ENCODE measurements at regions not wholly inside any gene's neighbourhood (a gene's known extent, or its start where the extent isn't known, plus 50 kb on each side); places are given as distances from the start of the nearest gene placed in this dataset.

DNA sequence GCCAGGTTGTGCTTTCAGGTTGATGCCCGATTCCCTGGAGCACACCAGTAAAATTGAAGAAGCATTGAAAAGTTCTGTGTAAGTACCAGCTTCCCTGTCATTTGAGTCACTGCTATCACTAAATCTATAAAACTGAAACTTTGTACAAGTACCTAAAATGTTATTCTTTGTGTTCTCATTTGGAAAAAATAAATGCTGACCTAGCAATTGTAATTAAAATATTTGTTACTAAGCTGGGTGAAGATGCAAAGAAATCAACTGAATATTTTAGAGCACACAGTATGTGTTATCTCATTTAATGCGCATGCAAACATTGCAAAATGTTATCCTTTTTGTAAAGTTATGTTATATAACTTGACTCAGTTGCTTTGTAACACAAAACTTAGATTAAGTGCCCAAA is 733.7 kb downstream of the TBL1XR1 start:
- FAIRE-seq (no peak), DNase-seq (ENCODE audit: low read depth) (no peak)
- TF ChIP-seq, protein P1, sequence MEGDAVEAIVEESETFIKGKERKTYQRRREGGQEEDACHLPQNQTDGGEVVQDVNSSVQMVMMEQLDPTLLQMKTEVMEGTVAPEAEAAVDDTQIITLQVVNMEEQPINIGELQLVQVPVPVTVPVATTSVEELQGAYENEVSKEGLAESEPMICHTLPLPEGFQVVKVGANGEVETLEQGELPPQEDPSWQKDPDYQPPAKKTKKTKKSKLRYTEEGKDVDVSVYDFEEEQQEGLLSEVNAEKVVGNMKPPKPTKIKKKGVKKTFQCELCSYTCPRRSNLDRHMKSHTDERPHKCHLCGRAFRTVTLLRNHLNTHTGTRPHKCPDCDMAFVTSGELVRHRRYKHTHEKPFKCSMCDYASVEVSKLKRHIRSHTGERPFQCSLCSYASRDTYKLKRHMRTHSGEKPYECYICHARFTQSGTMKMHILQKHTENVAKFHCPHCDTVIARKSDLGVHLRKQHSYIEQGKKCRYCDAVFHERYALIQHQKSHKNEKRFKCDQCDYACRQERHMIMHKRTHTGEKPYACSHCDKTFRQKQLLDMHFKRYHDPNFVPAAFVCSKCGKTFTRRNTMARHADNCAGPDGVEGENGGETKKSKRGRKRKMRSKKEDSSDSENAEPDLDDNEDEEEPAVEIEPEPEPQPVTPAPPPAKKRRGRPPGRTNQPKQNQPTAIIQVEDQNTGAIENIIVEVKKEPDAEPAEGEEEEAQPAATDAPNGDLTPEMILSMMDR (IDR thresholded peaks at IDR 0.05; ENCODE audit: insufficient read depth, low read length, severe bottlenecking): no peak
- no peaks in the 10 kb centered on the region for H3K27me3 ChIP-seq (ENCODE audit: control insufficient read depth, insufficient read depth, low read length)
- H3K4me3 ChIP-seq (ENCODE audit: low read depth, low read length): no peak overlapping the region
- no peaks in the 10 kb centered on the region for H3K36me3 ChIP-seq (ENCODE audit: control insufficient read depth, insufficient read depth, low read length)

DNA sequence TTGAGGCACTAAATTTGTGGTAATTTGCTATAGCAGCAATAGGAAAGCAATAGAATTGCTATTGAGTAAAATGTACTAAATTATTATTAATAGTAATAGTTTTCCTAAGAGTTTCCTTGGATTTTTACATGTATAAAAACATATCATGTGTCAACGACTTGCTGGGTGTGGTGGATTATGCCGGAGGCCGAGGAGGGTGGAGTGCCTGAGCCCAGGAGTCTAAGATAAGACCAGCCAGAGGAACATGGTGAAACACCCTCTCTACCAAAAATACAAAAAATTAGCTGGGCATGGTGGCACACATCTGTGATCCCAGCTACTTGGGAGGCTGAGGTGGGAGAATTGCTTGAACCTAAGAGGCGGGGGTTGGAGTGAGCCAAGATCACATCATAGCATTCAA is 749.9 kb downstream of the TBL1XR1 start:
- Histone ChIP-seq H3K27me3 (ENCODE audit: control insufficient read depth, insufficient read depth, low read length) (no peaks in the 10 kb centered on the region), H3K4me3 (ENCODE audit: low read depth, low read length) (no peak overlapping the region), H3K36me3 (ENCODE audit: control insufficient read depth, insufficient read depth, low read length) (no peaks in the 10 kb centered on the region)
- TF ChIP-seq, protein P1 (IDR thresholded peaks at IDR 0.05; ENCODE audit: insufficient read depth, low read length, severe bottlenecking): no peak
- DNase-seq (ENCODE audit: low read depth): no peak
- FAIRE-seq: no peak

GRCh38 chr3:176442326-176442725 is 755.0 kb downstream of the TBL1XR1 start:
- H3K4me3 ChIP-seq (ENCODE audit: low read depth, low read length): no peak overlapping the region
- TF ChIP-seq, protein P1 (IDR thresholded peaks at IDR 0.05; ENCODE audit: insufficient read depth, low read length, severe bottlenecking): no peak
- H3K27me3 ChIP-seq (ENCODE audit: control insufficient read depth, insufficient read depth, low read length): no peaks in the 10 kb centered on the region
- H3K36me3 ChIP-seq (ENCODE audit: control insufficient read depth, insufficient read depth, low read length): no peaks in the 10 kb centered on the region
- FAIRE-seq: no peak
- DNase-seq (ENCODE audit: low read depth): no peak

- no peaks in the 10 kb centered on the region for H3K36me3 ChIP-seq (ENCODE audit: control insufficient read depth, insufficient read depth, low read length)
- TF ChIP-seq, protein P1 (IDR thresholded peaks at IDR 0.05; ENCODE audit: insufficient read depth, low read length, severe bottlenecking): no peak
- no peak for DNase-seq (ENCODE audit: low read depth)
Measured at GRCh38 chr3:176439729-176440128, 757.6 kb downstream of the TBL1XR1 start.

DNA sequence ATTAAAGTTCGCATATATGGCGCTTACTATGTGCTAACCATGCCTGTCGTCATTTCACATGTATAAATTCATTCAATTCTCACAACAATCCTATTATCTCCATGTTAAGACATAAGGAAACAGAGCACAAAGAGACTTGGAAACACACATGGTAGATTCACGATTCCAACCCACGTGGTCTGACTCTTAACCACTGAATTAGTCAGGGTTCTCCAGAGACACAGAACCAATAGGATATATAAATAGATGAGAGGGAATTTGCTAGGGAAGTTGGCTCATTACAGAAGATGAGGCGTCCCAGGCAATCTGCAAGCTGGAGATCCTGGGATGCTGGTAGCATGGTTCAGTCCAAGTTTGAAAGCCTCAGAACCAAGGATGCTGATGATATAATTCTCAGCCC is 765.3 kb downstream of the TBL1XR1 start:
- TF ChIP-seq, protein P1 (IDR thresholded peaks at IDR 0.05; ENCODE audit: insufficient read depth, low read length, severe bottlenecking): no peak
- no peak for FAIRE-seq
- Histone ChIP-seq H3K27me3 (ENCODE audit: control insufficient read depth, insufficient read depth, low read length) (no peaks in the 10 kb centered on the region), H3K4me3 (ENCODE audit: low read depth, low read length) (no peak overlapping the region), H3K36me3 (ENCODE audit: control insufficient read depth, insufficient read depth, low read length) (no peaks in the 10 kb centered on the region)
- no peak for DNase-seq (ENCODE audit: low read depth)

More at GRCh38 chr3:176439729-176440128, 757.6 kb downstream of the TBL1XR1 start:
- no peak for FAIRE-seq
- Histone ChIP-seq H3K27me3 (ENCODE audit: control insufficient read depth, insufficient read depth, low read length) (no peaks in the 10 kb centered on the region), H3K4me3 (ENCODE audit: low read depth, low read length) (no peak overlapping the region)

DNA sequence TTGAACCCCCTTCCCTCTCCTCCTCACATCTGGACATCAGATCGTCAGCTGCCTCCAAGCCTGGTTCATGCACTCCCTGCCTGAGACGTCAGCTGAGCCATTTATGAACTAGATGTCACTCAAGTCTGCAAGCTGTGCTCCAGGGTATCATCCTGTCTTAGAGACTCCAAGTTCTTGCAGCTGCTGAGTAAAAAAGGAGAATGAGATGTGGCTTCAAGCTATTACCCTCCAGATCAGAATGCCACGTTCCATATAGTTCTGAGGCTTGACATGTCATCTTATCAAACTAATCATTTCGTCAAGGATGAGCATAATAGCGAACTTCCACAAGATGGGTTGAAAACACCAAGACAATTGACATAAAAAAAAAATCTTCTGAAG is 766.3 kb downstream of the TBL1XR1 start:
- Histone ChIP-seq H3K36me3 (ENCODE audit: control insufficient read depth, insufficient read depth, low read length) (no peaks in the 10 kb centered on the region), H3K27me3 (ENCODE audit: control insufficient read depth, insufficient read depth, low read length) (no peaks in the 10 kb centered on the region), H3K4me3 (ENCODE audit: low read depth, low read length) (no peak overlapping the region)
- TF ChIP-seq, protein P1 (IDR thresholded peaks at IDR 0.05; ENCODE audit: insufficient read depth, low read length, severe bottlenecking): no peak
- FAIRE-seq (no peak), DNase-seq (ENCODE audit: low read depth) (no peak)

Measured in bronchial epithelial cell (primary cell).